A549 (cell line): ENCODE measurements at regions not wholly inside any gene's neighbourhood (a gene's known extent, or its start where the extent isn't known, plus 50 kb on each side); places are given as distances from the start of the nearest gene placed in this dataset.

Experiments
- ATAC-seq, 2 experiments: fragments of 200-7000 bp in 1 of 2; fragments of >200 bp in 1 of 2; cut with Nextera tagmentation in 1 of 2; cut with Tn5 transposase in 1 of 2; 3 replicates each; pipeline versions ENCODE4 v1.8.0 to v1.9.1; 2018 to 2020; ENCODE audit warnings: mild to moderate bottlenecking in 1 of 2, moderate library complexity in 1 of 2
- CTCF ChIA-PET: fragments of 300-600 bp; sonication (Branson Sonifier 250); formaldehyde crosslinking; extraction: SDS; loops from one replicate; lab custom pipeline; 2021; ENCODE audit warnings: antibody characterized with exemption, inconsistent platforms; lab: Yijun Ruan, JAX
- POLR2A ChIA-PET: fragments of 350-600 bp; formaldehyde crosslinking; extraction: SDS; loops from one replicate; lab custom pipeline; 2021; ENCODE audit warnings: antibody characterized with exemption, inconsistent platforms; lab: Yijun Ruan, JAX
- DNase-seq, 2 experiments: peaks; one replicate each; pipeline versions ENCODE4 v3.0.0 to v3.0.0-alpha.2; 2011 to 2016; ENCODE audit warnings: low read depth in 1 of 2, low spot score in 1 of 2
- FAIRE-seq: peaks from 2 replicates; lab custom pipeline; 2011; peaks lifted over from hg19 to GRCh38; lab: Jason Lieb, UNC
- H3K27ac ChIP-seq, 2 experiments: fragments of >200 bp; sonication (Bioruptor Twin); formaldehyde crosslinking; 3 replicates each; pipeline ENCODE4 v1.5.1; 2016 to 2017
- H3K4me1 ChIP-seq: fragments of >200 bp; sonication (Bioruptor Twin); formaldehyde crosslinking; 3 replicates; pipeline ENCODE4 v1.6.1; 2016
- H3K4me2 ChIP-seq: fragments of >200 bp; sonication (Bioruptor Twin); formaldehyde crosslinking; 3 replicates; pipeline ENCODE4 v1.6.1; 2016
- H3K4me3 ChIP-seq: fragments of >200 bp; sonication (Bioruptor Twin); formaldehyde crosslinking; 3 replicates; pipeline ENCODE4 v1.5.1; 2016
- H3K9me3 ChIP-seq: fragments of >200 bp; sonication (Bioruptor Twin); formaldehyde crosslinking; 3 replicates; pipeline ENCODE4 v1.6.1; 2016
- ATOH8 ChIP-seq: fragments of 250-450 bp; sonication (Bioruptor Pico); IDR thresholded peaks from 2 replicates; pipeline ENCODE4 v1.5.0; 2020; ENCODE audit warnings: low read depth, mild to moderate bottlenecking, moderate library complexity
- BCL3 ChIP-seq: fragments of >200 bp; sonication (Bioruptor Twin); formaldehyde crosslinking; IDR thresholded peaks from 3 replicates; pipeline ENCODE4 v1.6.1; 2016
- BHLHE40 ChIP-seq: IDR thresholded peaks from 2 replicates; pipeline ENCODE4 v1.6.1; 2012; ENCODE audit warnings: low read depth, low read length, inconsistent platforms
- E2F6 ChIP-seq: IDR thresholded peaks from 2 replicates; pipeline ENCODE4 v1.6.1; 2012; ENCODE audit warnings: low read depth, borderline replicate concordance
- ESRRA ChIP-seq: fragments of 150-350 bp; IDR thresholded peaks from 2 replicates; pipeline ENCODE4 v1.6.1; 2014; ENCODE audit warnings: mild to moderate bottlenecking, low read length, borderline replicate concordance
- FOSB ChIP-seq: fragments of 250-450 bp; sonication (Bioruptor Pico); IDR thresholded peaks from 2 replicates; pipeline ENCODE4 v1.5.0; 2020; ENCODE audit warnings: mild to moderate bottlenecking, moderate library complexity
- FOSL2 ChIP-seq, 2 experiments: fragments of 450-650 bp in 1 of 2; fragments of >200 bp in 1 of 2; sonication (Bioruptor Twin) in 1 of 2; formaldehyde crosslinking; IDR thresholded peaks; 2 replicates each; pipeline versions ENCODE4 v1.5.0 to v1.6.1; 2016 to 2020; ENCODE audit warnings: mild to moderate bottlenecking in 1 of 2, moderate library complexity in 1 of 2
- HDAC2 ChIP-seq: fragments of 200-600 bp; sonication (generic); IDR thresholded peaks from 2 replicates; pipeline ENCODE4 v1.6.1; 2016
- HES2 ChIP-seq: fragments of >200 bp; sonication (Bioruptor Twin); formaldehyde crosslinking; IDR thresholded peaks from 2 replicates; pipeline ENCODE4 v1.6.1; 2016
- HMGXB4 ChIP-seq: fragments of 250-450 bp; sonication (Bioruptor Pico); IDR thresholded peaks from 2 replicates; pipeline ENCODE4 v1.5.0; 2021; ENCODE audit warnings: mild to moderate bottlenecking, moderate library complexity, borderline replicate concordance
- HOXA7 ChIP-seq: fragments of 250-450 bp; sonication (Bioruptor Pico); IDR thresholded peaks from 2 replicates; pipeline ENCODE4 v1.5.0; 2020; ENCODE audit warnings: mild to moderate bottlenecking, moderate library complexity
- MAX ChIP-seq: IDR thresholded peaks from 2 replicates; pipeline ENCODE4 v1.6.1; 2012
- MYC ChIP-seq: IDR thresholded peaks from 2 replicates; pipeline ENCODE4 v1.6.1; 2012; ENCODE audit warnings: mild to moderate bottlenecking, inconsistent platforms, low read length, improper control_type of control experiment, borderline replicate concordance
- NFE2L2 ChIP-seq: fragments of 150-350 bp; conservative IDR thresholded peaks from 2 replicates; pipeline ENCODE4 v1.6.1; 2014; ENCODE audit warnings: low read length
- NR3C1 ChIP-seq: fragments of >200 bp; sonication (Bioruptor Twin); formaldehyde crosslinking; IDR thresholded peaks from 3 replicates; pipeline ENCODE4 v1.6.1; 2017
- RAD21 ChIP-seq, 2 experiments: fragments of >200 bp in 1 of 2; sonication (Bioruptor Twin) in 1 of 2; formaldehyde crosslinking in 1 of 2; IDR thresholded peaks in 1 of 2; conservative IDR thresholded peaks in 1 of 2; 2 replicates in 1 of 2; 3 replicates in 1 of 2; pipeline ENCODE4 v1.6.1; 2012 to 2018; ENCODE audit warnings: inconsistent platforms in 1 of 2
- RCOR1 ChIP-seq: fragments of 150-350 bp; IDR thresholded peaks from 2 replicates; pipeline ENCODE4 v1.6.1; 2014; ENCODE audit warnings: antibody characterized with exemption, low read length, low read depth
- RNF2 ChIP-seq: fragments of 200-600 bp; sonication (generic); IDR thresholded peaks from 2 replicates; pipeline ENCODE4 v1.6.1; 2016; ENCODE audit warnings: low read depth, mild to moderate bottlenecking, antibody characterized with exemption, moderate library complexity, borderline replicate concordance
- SMC3 ChIP-seq: fragments of >200 bp; sonication (Bioruptor Twin); formaldehyde crosslinking; IDR thresholded peaks from 3 replicates; pipeline ENCODE4 v1.6.1; 2018; ENCODE audit warnings: inconsistent platforms
- TP53 ChIP-seq: fragments of 250-450 bp; sonication (Bioruptor Pico); IDR thresholded peaks from 2 replicates; pipeline ENCODE4 v1.5.0; 2021; ENCODE audit warnings: mild to moderate bottlenecking, moderate library complexity
- ZFP36 ChIP-seq: fragments of 450-650 bp; IDR thresholded peaks from 2 replicates; pipeline ENCODE4 v1.6.1; 2014; ENCODE audit warnings: borderline replicate concordance; ENCODE audit not compliant: partially characterized antibody
- WGBS: methylation state at CpG from one replicate; pipeline ENCODE4 v1.1.6; 2017; ENCODE audit errors: missing lambda C conversion rate; 5-methylcytosine and 5-hydroxymethylcytosine counted together

- ChIA-PET POLR2A (no interaction called here), CTCF (interaction anchor here (1.0 to 1.5 kb wide), 3 partner anchors 12 to 90 kb away, joined by 3 to 7 read pairs (median 3); no protein-coding TSS in a partner anchor)
- TF ChIP-seq SMC3 (no peak), MAX (no peak), NFE2L2 (no peak), NR3C1 (no peak), HDAC2 (no peak)
- DNase-seq (no peak), FAIRE-seq (no peak), ATAC-seq (no peak)
- 78% methylated on average over 4 of the region's 4 CpGs for WGBS
- peaks cover 46% of the 10 kb centered on the region for H3K4me1 ChIP-seq
- H3K27ac ChIP-seq, result peak overlapping the region; percentile 72 to 81
- H3K4me2 ChIP-seq, result peak overlapping the region; percentile 54
- no peaks in the 10 kb centered on the region for H3K9me3 ChIP-seq
- no peak overlapping the region for H3K4me3 ChIP-seq
Observed at GRCh38 chr15:62822228-62822627, 220.3 kb upstream of the TPM1 start.

- DNase-seq, result no peak
- CTCF ChIA-PET, result interaction anchor here (0.6 to 1.2 kb wide), 2 partner anchors 20 to 89 kb away, joined by 3 read pairs; no protein-coding TSS in a partner anchor
- no peak for ATAC-seq
- H3K9me3 ChIP-seq, result no peaks in the 10 kb centered on the region
- peaks cover 52% of the 10 kb centered on the region for H3K4me1 ChIP-seq
- H3K27ac ChIP-seq, result peak overlapping the region; percentile 72 to 81
- no peak for TF ChIP-seq ESRRA
- no peak for TF ChIP-seq FOSB
- TF ChIP-seq BCL3, result no peak
- TF ChIP-seq HMGXB4 (CRISPR knock-in tag), result no peak
- TF ChIP-seq ZFP36, result no peak
- TF ChIP-seq HOXA7 (CRISPR knock-in tag), result no peak
- TF ChIP-seq BHLHE40, result no peak
- TF ChIP-seq TP53 (CRISPR knock-in tag), result no peak
- TF ChIP-seq RAD21 (conservative IDR thresholded peaks at IDR 0.05 in 1 of 2, IDR thresholded peaks at IDR 0.05 in 1 of 2), result no peak
- no peak for TF ChIP-seq RCOR1
- no peak for TF ChIP-seq FOSL2 (IDR thresholded peaks at IDR 0.05)
- TF ChIP-seq FOSL2 (CRISPR knock-in tag; IDR thresholded peaks at IDR 0.05), result no peak
- TF ChIP-seq, all 56 proteins: peak for 0
- WGBS, result 87% methylated on average over 8 of the region's 8 CpGs
- Histone ChIP-seq H3K4me3 (no peak overlapping the region), H3K4me2 (peak overlapping the region; percentile 66)
- FAIRE-seq, result peak; percentile 18
- POLR2A ChIA-PET, result no interaction called here
Observed at GRCh38 chr15:62823561-62823960, 219.0 kb upstream of the TPM1 start.

- Histone ChIP-seq H3K27ac (peak overlapping the region; percentile 72 to 81), H3K4me1 (peaks cover 53% of the 10 kb centered on the region), H3K4me2 (peak overlapping the region; percentile 66), H3K4me3 (no peak overlapping the region), H3K9me3 (no peaks in the 10 kb centered on the region)
- ChIA-PET POLR2A (no interaction called here), CTCF (no interaction called here)
- WGBS, result 9% methylated on average over 2 of the region's 2 CpGs
- peak; percentile 89 for FAIRE-seq
- no peak for TF ChIP-seq ATOH8 (CRISPR knock-in tag)
- no peak for TF ChIP-seq FOSL2 (IDR thresholded peaks at IDR 0.05)
- TF ChIP-seq FOSL2 (CRISPR knock-in tag; IDR thresholded peaks at IDR 0.05), result peak; percentile 8; the same call in 1 of the 2 replicates
- TF ChIP-seq RNF2, result no peak
- TF ChIP-seq HES2, result no peak
- no peak for TF ChIP-seq HDAC2
- no peak for TF ChIP-seq TP53 (CRISPR knock-in tag)
- no peak for TF ChIP-seq E2F6
- no peak for TF ChIP-seq MYC
- ATAC-seq, result peak in 1 of 2 experiments; percentile 60; a peak in 3 of 6 replicates
- peak in 1 of 2 experiments; percentile 29 for DNase-seq
Observed at GRCh38 chr15:62824111-62825015, 218.2 kb upstream of the TPM1 start.
